ENCODE measurements at regions not wholly inside any gene's neighbourhood (a gene's known extent, or its start where the extent isn't known, plus 50 kb on each side); places are given as distances from the start of the nearest gene placed in this dataset.

DNA sequence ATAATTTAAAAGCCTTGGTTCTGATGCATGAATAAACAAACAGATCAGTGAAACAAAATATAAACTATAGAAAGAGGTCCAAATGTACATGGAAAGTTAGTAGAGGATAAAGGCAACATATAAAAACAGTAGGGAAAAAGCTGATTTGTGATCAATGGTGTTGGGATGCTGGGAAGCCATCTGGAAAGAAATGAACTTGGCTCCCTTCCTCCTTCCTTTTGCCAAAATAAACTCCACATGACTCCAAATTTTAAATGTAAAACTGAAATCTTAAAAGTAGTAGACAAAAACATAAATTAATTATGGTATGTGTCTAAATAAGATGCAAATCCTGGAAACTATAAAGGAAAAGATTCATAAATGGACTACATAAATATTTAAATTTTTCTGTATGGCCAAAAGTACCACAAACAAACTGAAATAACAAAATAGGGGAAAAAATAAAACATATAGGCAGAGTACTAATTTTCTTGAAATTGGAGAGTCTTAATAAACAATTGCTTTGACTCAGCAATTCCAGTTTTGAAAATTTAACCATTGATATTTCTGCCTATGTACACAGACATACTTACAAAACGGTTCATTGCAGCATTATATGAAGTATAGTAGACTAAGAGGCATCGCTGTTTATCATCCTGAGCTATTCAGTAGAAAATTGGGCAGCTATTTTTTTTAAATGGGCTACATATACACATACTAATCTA, 77.0 kb upstream of the TRIM24 start:
- TF ChIP-seq, protein P1, sequence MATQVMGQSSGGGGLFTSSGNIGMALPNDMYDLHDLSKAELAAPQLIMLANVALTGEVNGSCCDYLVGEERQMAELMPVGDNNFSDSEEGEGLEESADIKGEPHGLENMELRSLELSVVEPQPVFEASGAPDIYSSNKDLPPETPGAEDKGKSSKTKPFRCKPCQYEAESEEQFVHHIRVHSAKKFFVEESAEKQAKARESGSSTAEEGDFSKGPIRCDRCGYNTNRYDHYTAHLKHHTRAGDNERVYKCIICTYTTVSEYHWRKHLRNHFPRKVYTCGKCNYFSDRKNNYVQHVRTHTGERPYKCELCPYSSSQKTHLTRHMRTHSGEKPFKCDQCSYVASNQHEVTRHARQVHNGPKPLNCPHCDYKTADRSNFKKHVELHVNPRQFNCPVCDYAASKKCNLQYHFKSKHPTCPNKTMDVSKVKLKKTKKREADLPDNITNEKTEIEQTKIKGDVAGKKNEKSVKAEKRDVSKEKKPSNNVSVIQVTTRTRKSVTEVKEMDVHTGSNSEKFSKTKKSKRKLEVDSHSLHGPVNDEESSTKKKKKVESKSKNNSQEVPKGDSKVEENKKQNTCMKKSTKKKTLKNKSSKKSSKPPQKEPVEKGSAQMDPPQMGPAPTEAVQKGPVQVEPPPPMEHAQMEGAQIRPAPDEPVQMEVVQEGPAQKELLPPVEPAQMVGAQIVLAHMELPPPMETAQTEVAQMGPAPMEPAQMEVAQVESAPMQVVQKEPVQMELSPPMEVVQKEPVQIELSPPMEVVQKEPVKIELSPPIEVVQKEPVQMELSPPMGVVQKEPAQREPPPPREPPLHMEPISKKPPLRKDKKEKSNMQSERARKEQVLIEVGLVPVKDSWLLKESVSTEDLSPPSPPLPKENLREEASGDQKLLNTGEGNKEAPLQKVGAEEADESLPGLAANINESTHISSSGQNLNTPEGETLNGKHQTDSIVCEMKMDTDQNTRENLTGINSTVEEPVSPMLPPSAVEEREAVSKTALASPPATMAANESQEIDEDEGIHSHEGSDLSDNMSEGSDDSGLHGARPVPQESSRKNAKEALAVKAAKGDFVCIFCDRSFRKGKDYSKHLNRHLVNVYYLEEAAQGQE (IDR thresholded peaks at IDR 0.05; ENCODE audit: insufficient read depth in 1 of 2, low read depth in 2 of 2, low read length in 2 of 2): no peak
- TF ChIP-seq POLR2AphosphoS5 (IDR thresholded peaks at IDR 0.05; ENCODE audit: low read depth, low read length) (no peak), TAF1 (IDR thresholded peaks at IDR 0.05; ENCODE audit: borderline replicate concordance, insufficient read depth, low read length) (no peak)
